CD4-positive, alpha-beta T cell (primary cell): ENCODE measurements at regions not wholly inside any gene's neighbourhood (a gene's known extent, or its start where the extent isn't known, plus 50 kb on each side); places are given as distances from the start of the nearest gene placed in this dataset.

Experiments used
- ATAC-seq: fragments of 200-7000 bp; cut with Tn5 transposase; one replicate; pipeline ENCODE4 v1.10.0; 2022; ENCODE audit warnings: mild to moderate bottlenecking; ENCODE audit not compliant: poor library complexity
- CTCF ChIA-PET: fragments of 350-600 bp; sonication (Branson Sonifier 250); formaldehyde crosslinking; loops from one replicate; lab custom pipeline; 2021; ENCODE audit warnings: antibody characterized with exemption, inconsistent platforms; lab: Charles Lee
- POLR2A ChIA-PET: fragments of 350-600 bp; sonication (Branson Sonifier 250); formaldehyde crosslinking; loops from one replicate; lab custom pipeline; 2021; ENCODE audit warnings: antibody characterized with exemption, inconsistent platforms; lab: Charles Lee
- DNase-seq, 14 experiments: peaks; one replicate each; pipeline ENCODE4 v3.0.0-alpha.2; 2013 to 2020; ENCODE audit warnings: mixed read lengths in 2 of 14
- H3K27ac ChIP-seq, 2 donors: one replicate each; pipeline versions ENCODE4 v1.5.1 to v1.7.0; 2013; ENCODE audit warnings: low read length in 2 of 2, low read depth in 1 of 2, mild to moderate bottlenecking in 1 of 2
- H3K27me3 ChIP-seq, 2 experiments: 1 replicate in 1 of 2; 2 replicates in 1 of 2; pipeline versions ENCODE4 v1.6.1 to v1.7.0; 2013; ENCODE audit warnings: low read length in 2 of 2, control low read depth in 1 of 2, mild to moderate bottlenecking in 1 of 2, moderate library complexity in 1 of 2; ENCODE audit not compliant: insufficient read depth in 2 of 2, control insufficient read depth in 1 of 2
- H3K36me3 ChIP-seq: one replicate; pipeline ENCODE4 v1.6.1; 2013; ENCODE audit warnings: low read length, control low read depth; ENCODE audit not compliant: insufficient read depth
- H3K4me1 ChIP-seq: one replicate; pipeline ENCODE4 v1.6.1; 2013; ENCODE audit warnings: low read length, control low read depth; ENCODE audit not compliant: insufficient read depth
- H3K4me3 ChIP-seq: one replicate; pipeline ENCODE4 v1.5.1; 2013; ENCODE audit warnings: mild to moderate bottlenecking, low read length, moderate library complexity
- H3K9me3 ChIP-seq, 2 experiments: 1 replicate in 1 of 2; 2 replicates in 1 of 2; pipeline versions ENCODE4 v1.6.1 to v1.7.0; 2013; ENCODE audit warnings: low read length in 2 of 2, mild to moderate bottlenecking in 2 of 2, control low read depth in 1 of 2, moderate library complexity in 1 of 2; ENCODE audit not compliant: control insufficient read depth in 1 of 2, insufficient read depth in 1 of 2
- H3K27ac Mint-ChIP-seq: one replicate; pipeline ENCODE4 v1.8.0; 2020; ENCODE audit warnings: mixed read lengths
- H3K27me3 Mint-ChIP-seq: one replicate; pipeline ENCODE4 v1.8.0; 2021; ENCODE audit warnings: mixed read lengths
- H3K36me3 Mint-ChIP-seq: one replicate; pipeline ENCODE4 v1.8.0; 2021; ENCODE audit warnings: low read depth, mixed read lengths
- H3K4me1 Mint-ChIP-seq: one replicate; pipeline ENCODE4 v1.8.0; 2021; ENCODE audit warnings: low read depth, mixed read lengths
- H3K4me3 Mint-ChIP-seq: one replicate; pipeline ENCODE4 v1.8.0; 2020; ENCODE audit warnings: mild to moderate bottlenecking, mixed read lengths
- H3K9me3 Mint-ChIP-seq: one replicate; pipeline ENCODE4 v1.8.0; 2020; ENCODE audit warnings: mixed read lengths
- CTCF ChIP-seq: fragments of 200-600 bp; IDR thresholded peaks from one replicate; pipeline ENCODE4 v1.8.0; 2022; ENCODE audit warnings: antibody characterized with exemption, mild to moderate bottlenecking
- intact Hi-C, 2 experiments: fragments of 100-400 bp; cut with DNase I in 1 of 2; cut with micrococcal nuclease in 1 of 2; formaldehyde crosslinking; loops; one replicate each; pipeline versions ENCODE4 v1.15.1 to v1.9.0; 2023 to 2025; cut with DNase I, micrococcal nuclease

GRCh38 chr9:108534741-108535140 lies 321.0 kb downstream of the ACTL7B start:
- Histone ChIP-seq H3K4me1 (no peaks in the 10 kb centered on the region), H3K4me3 (no peak overlapping the region), H3K36me3 (no peaks in the 10 kb centered on the region), H3K27me3 (no peaks in the 10 kb centered on the region), H3K9me3 (peaks cover 0 to 7% of the 10 kb centered on the region in 2 experiments), H3K27ac (no peak overlapping the region)
- Mint-ChIP-seq H3K27me3 (peaks cover 4% of the 10 kb centered on the region), H3K4me1 (no peaks in the 10 kb centered on the region), H3K27ac (no peak overlapping the region), H3K36me3 (no peaks in the 10 kb centered on the region), H3K4me3 (no peak overlapping the region), H3K9me3 (peaks cover 7% of the 10 kb centered on the region)
- intact Hi-C loops: loop anchor here in 1 of 2 experiments (10.0 kb wide), 1 partner anchor 60 kb away; no protein-coding TSS in a partner anchor
- DNase-seq: no peak
- no peak for TF ChIP-seq CTCF
- no peak for ATAC-seq
- ChIA-PET CTCF (no interaction called here), POLR2A (interaction anchor here (0.6 kb wide), 1 partner anchor 21 kb away, joined by 4 read pairs; no protein-coding TSS in a partner anchor)

GRCh38 chr9:108530141-108530540 lies 325.6 kb downstream of the ACTL7B start:
- ChIA-PET CTCF (no interaction called here), POLR2A (no interaction called here)
- no peaks in the 10 kb centered on the region for H3K4me1 ChIP-seq
- no peak overlapping the region for H3K4me3 ChIP-seq
- H3K9me3 Mint-ChIP-seq: peaks cover 9% of the 10 kb centered on the region
- no peak for ATAC-seq
- intact Hi-C loops: loop anchor here in 1 of 2 experiments (10.0 kb wide), 1 partner anchor 65 kb away; no protein-coding TSS in a partner anchor
- H3K36me3 ChIP-seq: no peaks in the 10 kb centered on the region
- no peak for DNase-seq
- H3K4me1 Mint-ChIP-seq: no peaks in the 10 kb centered on the region
- no peak overlapping the region for H3K27ac ChIP-seq
- H3K27me3 ChIP-seq: no peaks in the 10 kb centered on the region
- no peaks in the 10 kb centered on the region for H3K27me3 Mint-ChIP-seq
- TF ChIP-seq CTCF: no peak
- no peaks in the 10 kb centered on the region for H3K36me3 Mint-ChIP-seq
- no peak overlapping the region for H3K27ac Mint-ChIP-seq
- no peak overlapping the region for H3K4me3 Mint-ChIP-seq
- H3K9me3 ChIP-seq: peaks cover 0 to 7% of the 10 kb centered on the region in 2 experiments

GRCh38 chr9:108528231-108528630 lies 327.6 kb downstream of the ACTL7B start:
- intact Hi-C loops: no loop called here

More at GRCh38 chr9:108528231-108528630, 327.6 kb downstream of the ACTL7B start:
- ChIA-PET CTCF (no interaction called here), POLR2A (no interaction called here)
- Mint-ChIP-seq H3K36me3 (no peaks in the 10 kb centered on the region), H3K27ac (no peak overlapping the region), H3K4me3 (no peak overlapping the region), H3K4me1 (no peaks in the 10 kb centered on the region), H3K9me3 (peaks cover 6% of the 10 kb centered on the region), H3K27me3 (no peaks in the 10 kb centered on the region)
- no peaks in the 10 kb centered on the region for H3K4me1 ChIP-seq
- H3K36me3 ChIP-seq: no peaks in the 10 kb centered on the region
- DNase-seq (no peak), ATAC-seq (no peak)
- peaks cover 0 to 7% of the 10 kb centered on the region in 2 experiments for H3K9me3 ChIP-seq
- no peak overlapping the region for H3K27ac ChIP-seq
- no peak overlapping the region for H3K4me3 ChIP-seq
- H3K27me3 ChIP-seq: no peaks in the 10 kb centered on the region
- no peak for TF ChIP-seq CTCF
